ENCODE measurements at regions not wholly inside any gene's neighbourhood (a gene's known extent, or its start where the extent isn't known, plus 50 kb on each side); places are given as distances from the start of the nearest gene placed in this dataset.

DNA sequence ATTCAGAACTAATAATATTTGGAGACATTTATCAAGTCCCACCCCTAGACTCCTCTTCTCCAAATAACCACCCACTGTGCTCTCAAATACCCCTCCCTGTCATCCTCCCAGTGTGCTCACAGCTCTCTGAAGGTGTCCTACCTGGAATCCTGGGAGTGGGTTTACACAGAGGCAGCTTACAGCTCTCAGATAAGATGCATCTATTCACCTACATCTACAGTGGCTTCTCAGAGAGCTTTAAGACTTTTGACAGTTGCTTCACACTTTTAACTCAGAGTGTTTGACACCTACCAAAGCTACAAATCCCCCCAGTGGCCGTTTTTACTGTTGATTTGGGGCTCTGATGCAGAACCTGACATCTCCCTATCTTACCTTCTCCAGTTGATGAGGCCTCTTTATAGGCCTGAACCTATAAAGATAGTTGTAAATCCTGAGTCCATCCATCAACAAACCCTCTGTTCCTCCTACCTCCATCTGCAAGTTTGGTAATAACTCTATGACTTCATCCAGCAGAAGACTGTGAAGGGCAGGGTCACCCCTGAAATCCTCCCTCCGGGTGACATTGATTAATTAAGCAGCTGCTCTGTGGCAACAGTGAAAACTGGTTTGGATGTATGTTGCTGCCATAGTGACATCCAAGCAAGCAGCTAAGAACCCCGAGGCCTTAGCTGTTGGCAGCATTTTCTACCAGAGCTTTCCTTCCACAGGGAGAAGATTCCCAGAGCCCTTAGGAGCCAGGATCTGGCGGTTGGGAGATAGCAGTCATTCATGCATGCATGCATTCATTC, 226.1 kb upstream of the RREB1 start:
- Mint-ChIP-seq H3K4me1 (ENCODE audit: low read depth) (peaks cover 4% of the 10 kb centered on the region), H3K9me3 (ENCODE audit: low read depth) (no peaks in the 10 kb centered on the region), H3K27ac (ENCODE audit: unreplicated experiment) (no peak overlapping the region), H3K27me3 (ENCODE audit: low read depth) (no peaks in the 10 kb centered on the region), H3K36me3 (ENCODE audit: low read depth) (no peaks in the 10 kb centered on the region), H3K4me3 (ENCODE audit: unreplicated experiment) (no peak overlapping the region)
- TF ChIP-seq, protein P1, sequence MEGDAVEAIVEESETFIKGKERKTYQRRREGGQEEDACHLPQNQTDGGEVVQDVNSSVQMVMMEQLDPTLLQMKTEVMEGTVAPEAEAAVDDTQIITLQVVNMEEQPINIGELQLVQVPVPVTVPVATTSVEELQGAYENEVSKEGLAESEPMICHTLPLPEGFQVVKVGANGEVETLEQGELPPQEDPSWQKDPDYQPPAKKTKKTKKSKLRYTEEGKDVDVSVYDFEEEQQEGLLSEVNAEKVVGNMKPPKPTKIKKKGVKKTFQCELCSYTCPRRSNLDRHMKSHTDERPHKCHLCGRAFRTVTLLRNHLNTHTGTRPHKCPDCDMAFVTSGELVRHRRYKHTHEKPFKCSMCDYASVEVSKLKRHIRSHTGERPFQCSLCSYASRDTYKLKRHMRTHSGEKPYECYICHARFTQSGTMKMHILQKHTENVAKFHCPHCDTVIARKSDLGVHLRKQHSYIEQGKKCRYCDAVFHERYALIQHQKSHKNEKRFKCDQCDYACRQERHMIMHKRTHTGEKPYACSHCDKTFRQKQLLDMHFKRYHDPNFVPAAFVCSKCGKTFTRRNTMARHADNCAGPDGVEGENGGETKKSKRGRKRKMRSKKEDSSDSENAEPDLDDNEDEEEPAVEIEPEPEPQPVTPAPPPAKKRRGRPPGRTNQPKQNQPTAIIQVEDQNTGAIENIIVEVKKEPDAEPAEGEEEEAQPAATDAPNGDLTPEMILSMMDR (IDR thresholded peaks at IDR 0.05), result no peak
- DNase-seq (ENCODE audit: low spot score), result no peak

- DNase-seq (ENCODE audit: low spot score), result no peak
- H3K27ac Mint-ChIP-seq (ENCODE audit: unreplicated experiment), result no peak overlapping the region
- H3K9me3 Mint-ChIP-seq (ENCODE audit: low read depth), result no peaks in the 10 kb centered on the region
- no peak overlapping the region for H3K4me3 Mint-ChIP-seq (ENCODE audit: unreplicated experiment)
- H3K27me3 Mint-ChIP-seq (ENCODE audit: low read depth), result no peaks in the 10 kb centered on the region
- TF ChIP-seq, protein P1 (IDR thresholded peaks at IDR 0.05), result no peak
- no peaks in the 10 kb centered on the region for H3K36me3 Mint-ChIP-seq (ENCODE audit: low read depth)
- peaks cover 4% of the 10 kb centered on the region for H3K4me1 Mint-ChIP-seq (ENCODE audit: low read depth)
Observed at GRCh38 chr6:6882592-6882991, 225.2 kb upstream of the RREB1 start.

DNA sequence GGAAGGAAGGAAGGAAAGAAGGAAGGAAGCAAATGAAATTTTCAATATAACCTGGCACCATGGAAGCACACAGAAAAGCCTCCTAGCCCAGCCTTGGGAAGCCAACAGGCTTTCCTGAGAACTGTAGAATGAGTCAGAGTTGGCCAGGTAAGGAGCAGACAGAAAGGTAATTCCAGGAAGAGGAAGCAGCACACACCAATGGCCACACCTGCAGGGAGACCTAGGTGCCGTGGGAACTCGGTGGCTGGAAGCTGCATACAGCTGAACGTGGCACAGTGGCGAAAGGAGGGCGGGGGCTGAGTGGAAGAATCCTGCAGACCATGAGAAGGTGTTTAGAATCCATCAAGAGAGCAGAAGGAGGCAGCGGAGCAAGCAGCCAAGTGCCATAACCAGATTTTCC, 224.8 kb upstream of the RREB1 start:
- Mint-ChIP-seq H3K27ac (ENCODE audit: unreplicated experiment) (no peak overlapping the region), H3K27me3 (ENCODE audit: low read depth) (no peaks in the 10 kb centered on the region), H3K4me1 (ENCODE audit: low read depth) (peaks cover 4% of the 10 kb centered on the region), H3K36me3 (ENCODE audit: low read depth) (no peaks in the 10 kb centered on the region), H3K4me3 (ENCODE audit: unreplicated experiment) (no peak overlapping the region), H3K9me3 (ENCODE audit: low read depth) (no peaks in the 10 kb centered on the region)
- DNase-seq (ENCODE audit: low spot score), result no peak
- TF ChIP-seq, protein P1 (IDR thresholded peaks at IDR 0.05), result no peak

GRCh38 chr6:6884193-6884627, 223.6 kb upstream of the RREB1 start:
- no peak overlapping the region for H3K4me3 Mint-ChIP-seq (ENCODE audit: unreplicated experiment)
- no peak overlapping the region for H3K27ac Mint-ChIP-seq (ENCODE audit: unreplicated experiment)
- DNase-seq (ENCODE audit: low spot score), result no peak
- H3K9me3 Mint-ChIP-seq (ENCODE audit: low read depth), result no peaks in the 10 kb centered on the region
- TF ChIP-seq, protein P1 (IDR thresholded peaks at IDR 0.05), result no peak
- no peaks in the 10 kb centered on the region for H3K36me3 Mint-ChIP-seq (ENCODE audit: low read depth)
- H3K27me3 Mint-ChIP-seq (ENCODE audit: low read depth), result no peaks in the 10 kb centered on the region
- peaks cover 4% of the 10 kb centered on the region for H3K4me1 Mint-ChIP-seq (ENCODE audit: low read depth)

GRCh38 chr6:6884916-6885315, 222.8 kb upstream of the RREB1 start:
- Mint-ChIP-seq H3K9me3 (ENCODE audit: low read depth) (no peaks in the 10 kb centered on the region), H3K27ac (ENCODE audit: unreplicated experiment) (no peak overlapping the region), H3K4me1 (ENCODE audit: low read depth) (no peaks in the 10 kb centered on the region), H3K27me3 (ENCODE audit: low read depth) (no peaks in the 10 kb centered on the region), H3K4me3 (ENCODE audit: unreplicated experiment) (no peak overlapping the region), H3K36me3 (ENCODE audit: low read depth) (no peaks in the 10 kb centered on the region)
- TF ChIP-seq, protein P1 (IDR thresholded peaks at IDR 0.05), result no peak
- DNase-seq (ENCODE audit: low spot score), result no peak
